ENCODE measurements at regions not wholly inside any gene's neighbourhood (a gene's known extent, or its start where the extent isn't known, plus 50 kb on each side); places are given as distances from the start of the nearest gene placed in this dataset.

- Mint-ChIP-seq H3K4me3 (no peak overlapping the region), H3K36me3 (no peaks in the 10 kb centered on the region), H3K27ac (no peak overlapping the region), H3K4me1 (no peaks in the 10 kb centered on the region), H3K9me3 (no peaks in the 10 kb centered on the region)
- no peak for ATAC-seq
- DNase-seq (ENCODE audit: low spot score in 2 of 2): no peak
Observed at GRCh38 chr14:76551906-76552305, 176.0 kb downstream of the ESRRB start.

GRCh38 chr14:76564471-76565422, 188.8 kb downstream of the ESRRB start:
- Mint-ChIP-seq H3K4me3 (no peak overlapping the region), H3K27ac (no peak overlapping the region), H3K36me3 (no peaks in the 10 kb centered on the region), H3K9me3 (no peaks in the 10 kb centered on the region), H3K4me1 (no peaks in the 10 kb centered on the region)
- no peak for ATAC-seq
- DNase-seq (ENCODE audit: low spot score in 2 of 2): no peak

GRCh38 chr14:76566439-76566838, 190.5 kb downstream of the ESRRB start:
- H3K4me1 Mint-ChIP-seq: no peaks in the 10 kb centered on the region
- DNase-seq (ENCODE audit: low spot score in 2 of 2) (no peak), ATAC-seq (no peak)
- H3K36me3 Mint-ChIP-seq: no peaks in the 10 kb centered on the region
- no peaks in the 10 kb centered on the region for H3K9me3 Mint-ChIP-seq
- H3K27ac Mint-ChIP-seq: no peak overlapping the region
- no peak overlapping the region for H3K4me3 Mint-ChIP-seq

GRCh38 chr14:76574416-76575095, 186.7 kb upstream of the VASH1 start:
- H3K36me3 Mint-ChIP-seq: no peaks in the 10 kb centered on the region
- no peaks in the 10 kb centered on the region for H3K9me3 Mint-ChIP-seq
- DNase-seq (ENCODE audit: low spot score in 2 of 2): no peak
- no peak overlapping the region for H3K27ac Mint-ChIP-seq
- no peak overlapping the region for H3K4me3 Mint-ChIP-seq
- no peaks in the 10 kb centered on the region for H3K4me1 Mint-ChIP-seq
- no peak for ATAC-seq

- ATAC-seq (no peak), DNase-seq (ENCODE audit: low spot score in 2 of 2) (no peak)
- Mint-ChIP-seq H3K4me1 (no peaks in the 10 kb centered on the region), H3K4me3 (no peak overlapping the region), H3K27ac (no peak overlapping the region), H3K36me3 (no peaks in the 10 kb centered on the region), H3K9me3 (no peaks in the 10 kb centered on the region)
Observed at GRCh38 chr14:76575108-76575507, 186.2 kb upstream of the VASH1 start.

- no peaks in the 10 kb centered on the region for H3K9me3 Mint-ChIP-seq
- DNase-seq (ENCODE audit: low spot score in 2 of 2) (no peak), ATAC-seq (no peak)
- no peaks in the 10 kb centered on the region for H3K36me3 Mint-ChIP-seq
- no peak overlapping the region for H3K27ac Mint-ChIP-seq
- no peaks in the 10 kb centered on the region for H3K4me1 Mint-ChIP-seq
- H3K4me3 Mint-ChIP-seq: no peak overlapping the region
Observed at GRCh38 chr14:76576047-76576741, 185.1 kb upstream of the VASH1 start.

GRCh38 chr14:76577090-76577489, 184.2 kb upstream of the VASH1 start:
- no peaks in the 10 kb centered on the region for H3K36me3 Mint-ChIP-seq
- ATAC-seq (no peak), DNase-seq (ENCODE audit: low spot score in 2 of 2) (no peak)
- H3K4me3 Mint-ChIP-seq: no peak overlapping the region
- no peaks in the 10 kb centered on the region for H3K9me3 Mint-ChIP-seq
- H3K27ac Mint-ChIP-seq: no peak overlapping the region
- no peaks in the 10 kb centered on the region for H3K4me1 Mint-ChIP-seq

- ATAC-seq (no peak), DNase-seq (ENCODE audit: low spot score in 2 of 2) (no peak)
- Mint-ChIP-seq H3K4me3 (no peak overlapping the region), H3K4me1 (no peaks in the 10 kb centered on the region), H3K36me3 (no peaks in the 10 kb centered on the region), H3K9me3 (no peaks in the 10 kb centered on the region), H3K27ac (no peak overlapping the region)
Observed at GRCh38 chr14:76577837-76578236, 183.4 kb upstream of the VASH1 start.

GRCh38 chr14:76580399-76580798, 180.9 kb upstream of the VASH1 start:
- no peaks in the 10 kb centered on the region for H3K4me1 Mint-ChIP-seq
- H3K36me3 Mint-ChIP-seq: no peaks in the 10 kb centered on the region
- H3K4me3 Mint-ChIP-seq: no peak overlapping the region
- H3K27ac Mint-ChIP-seq: no peak overlapping the region
- H3K9me3 Mint-ChIP-seq: no peaks in the 10 kb centered on the region
- DNase-seq (ENCODE audit: low spot score in 2 of 2) (no peak), ATAC-seq (no peak)

- Mint-ChIP-seq H3K4me3 (no peak overlapping the region), H3K36me3 (no peaks in the 10 kb centered on the region)
- no peak for DNase-seq (ENCODE audit: low spot score in 2 of 2)
Observed at GRCh38 chr14:76580967-76581366, 180.3 kb upstream of the VASH1 start.

GRCh38 chr14:76581592-76581991, 179.7 kb upstream of the VASH1 start:
- H3K27ac Mint-ChIP-seq: no peak overlapping the region
- H3K4me3 Mint-ChIP-seq: no peak overlapping the region
- H3K4me1 Mint-ChIP-seq: no peaks in the 10 kb centered on the region
- ATAC-seq (no peak), DNase-seq (ENCODE audit: low spot score in 2 of 2) (no peak)
- H3K36me3 Mint-ChIP-seq: no peaks in the 10 kb centered on the region
- H3K9me3 Mint-ChIP-seq: no peaks in the 10 kb centered on the region

More at GRCh38 chr14:76580967-76581366, 180.3 kb upstream of the VASH1 start:
- ATAC-seq: no peak
- Mint-ChIP-seq H3K27ac (no peak overlapping the region), H3K9me3 (no peaks in the 10 kb centered on the region), H3K4me1 (no peaks in the 10 kb centered on the region)

GRCh38 chr14:76582447-76582846, 178.8 kb upstream of the VASH1 start:
- Mint-ChIP-seq H3K4me1 (no peaks in the 10 kb centered on the region), H3K36me3 (no peaks in the 10 kb centered on the region), H3K4me3 (no peak overlapping the region), H3K9me3 (no peaks in the 10 kb centered on the region), H3K27ac (no peak overlapping the region)
- DNase-seq (ENCODE audit: low spot score in 2 of 2) (no peak), ATAC-seq (no peak)

- DNase-seq (ENCODE audit: low spot score in 2 of 2): no peak
- Mint-ChIP-seq H3K36me3 (no peaks in the 10 kb centered on the region), H3K9me3 (no peaks in the 10 kb centered on the region), H3K4me1 (no peaks in the 10 kb centered on the region), H3K27ac (no peak overlapping the region), H3K4me3 (no peak overlapping the region)
- ATAC-seq: no peak
Observed at GRCh38 chr14:76583174-76583573, 178.1 kb upstream of the VASH1 start.

- H3K4me3 Mint-ChIP-seq: no peak overlapping the region
- DNase-seq (ENCODE audit: low spot score in 2 of 2): no peak
- no peak overlapping the region for H3K27ac Mint-ChIP-seq
- H3K9me3 Mint-ChIP-seq: no peaks in the 10 kb centered on the region
- peak; percentile 26 for ATAC-seq
- H3K4me1 Mint-ChIP-seq: no peaks in the 10 kb centered on the region
- H3K36me3 Mint-ChIP-seq: no peaks in the 10 kb centered on the region
Observed at GRCh38 chr14:76583805-76584204, 177.5 kb upstream of the VASH1 start.

- H3K4me1 Mint-ChIP-seq: no peaks in the 10 kb centered on the region
- H3K27ac Mint-ChIP-seq: no peak overlapping the region
- DNase-seq (ENCODE audit: low spot score in 2 of 2) (no peak), ATAC-seq (peak; percentile 6)
- no peaks in the 10 kb centered on the region for H3K9me3 Mint-ChIP-seq
- H3K36me3 Mint-ChIP-seq: no peaks in the 10 kb centered on the region
- no peak overlapping the region for H3K4me3 Mint-ChIP-seq
Observed at GRCh38 chr14:76584271-76584702, 177.0 kb upstream of the VASH1 start.
